IPS-NIHi7 (cell line): ENCODE measurements at regions not wholly inside any gene's neighbourhood (a gene's known extent, or its start where the extent isn't known, plus 50 kb on each side); places are given as distances from the start of the nearest gene placed in this dataset.

ENCODE experiments used
- DNase-seq: peaks from one replicate; pipeline ENCODE4 v3.0.0; 2012; ENCODE audit warnings: mixed read lengths; ENCODE audit errors: extremely low spot score

- DNase-seq, result no peak
Measured at GRCh38 chr2:181341855-181342600, 115.2 kb upstream of the ITGA4 start.

GRCh38 chr2:181348107-181348837, 108.9 kb upstream of the ITGA4 start:
- DNase-seq, result no peak

GRCh38 chr2:181352158-181352557, 105.0 kb upstream of the ITGA4 start:
- no peak for DNase-seq

- no peak for DNase-seq
Measured at GRCh38 chr2:181354626-181355025, 102.6 kb upstream of the ITGA4 start.

GRCh38 chr2:181356526-181357130, 100.6 kb upstream of the ITGA4 start:
- DNase-seq, result no peak

- no peak for DNase-seq
Measured at GRCh38 chr2:181357979-181358378, 99.2 kb upstream of the ITGA4 start.

GRCh38 chr2:181362561-181362960, 94.6 kb upstream of the ITGA4 start:
- DNase-seq, result no peak

- DNase-seq, result no peak
Measured at GRCh38 chr2:181363164-181363563, 94.0 kb upstream of the ITGA4 start.

- DNase-seq, result no peak
Measured at GRCh38 chr2:181364492-181365170, 92.6 kb upstream of the ITGA4 start.

- DNase-seq, result no peak
Measured at GRCh38 chr2:181366675-181367175, 90.5 kb upstream of the ITGA4 start.

GRCh38 chr2:181367411-181367810, 89.8 kb upstream of the ITGA4 start:
- DNase-seq, result no peak

GRCh38 chr2:181367906-181368435, 89.2 kb upstream of the ITGA4 start:
- DNase-seq, result no peak

- DNase-seq, result no peak
Measured at GRCh38 chr2:181370126-181370525, 87.1 kb upstream of the ITGA4 start.

GRCh38 chr2:181371195-181371594, 86.0 kb upstream of the ITGA4 start:
- no peak for DNase-seq

GRCh38 chr2:181371782-181372645, 85.2 kb upstream of the ITGA4 start:
- no peak for DNase-seq

- no peak for DNase-seq
Measured at GRCh38 chr2:181372646-181373040, 84.5 kb upstream of the ITGA4 start.

- no peak for DNase-seq
Measured at GRCh38 chr2:181374781-181375675, 82.2 kb upstream of the ITGA4 start.

GRCh38 chr2:181376442-181376841, 80.7 kb upstream of the ITGA4 start:
- DNase-seq, result no peak

- DNase-seq, result no peak
Measured at GRCh38 chr2:181376999-181377398, 80.2 kb upstream of the ITGA4 start.

GRCh38 chr2:181378491-181378890, 78.7 kb upstream of the ITGA4 start:
- no peak for DNase-seq
